Thyroid gland (tissue), 4 donors: ENCODE measurements at regions not wholly inside any gene's neighbourhood (a gene's known extent, or its start where the extent isn't known, plus 50 kb on each side); places are given as distances from the start of the nearest gene placed in this dataset.

Experiments used
- DNase-seq, 2 donors: peaks; one replicate each; pipeline ENCODE4 v3.0.0-alpha.2; 2019
- H3K27ac ChIP-seq, 3 donors: fragments of 200-600 bp; sonication (generic); 1 replicate in 2 of 3; 2 replicates in 1 of 3; pipeline ENCODE4 v1.5.1; 2016 to 2019; ENCODE audit warnings: mild to moderate bottlenecking in 1 of 3, moderate library complexity in 1 of 3
- H3K27me3 ChIP-seq: fragments of 200-600 bp; sonication (generic); one replicate; pipeline ENCODE4 v1.5.1; 2019
- H3K36me3 ChIP-seq, 2 donors: fragments of 200-600 bp; sonication (generic); one replicate each; pipeline ENCODE4 v1.5.1; 2016 to 2019
- H3K4me1 ChIP-seq, 2 donors: fragments of 200-600 bp; sonication (generic); one replicate each; pipeline ENCODE4 v1.5.1; 2017 to 2019
- H3K4me3 ChIP-seq, 3 donors: fragments of 200-600 bp; sonication (generic); replicated peaks in 1 of 3; 1 replicate in 2 of 3; 2 replicates in 1 of 3; pipeline ENCODE4 v1.5.1; 2016; ENCODE audit warnings: mild to moderate bottlenecking in 1 of 3
- H3K9me3 ChIP-seq: fragments of 200-600 bp; sonication (generic); one replicate; pipeline ENCODE4 v1.5.1; 2017
- CTCF ChIP-seq, 6 experiments: fragments of 200-600 bp in 3 of 6; fragments of 450-650 bp in 3 of 6; sonication (generic) in 3 of 6; IDR thresholded peaks; one replicate each; pipeline ENCODE4 v1.5.1; 2016 to 2019; ENCODE audit warnings: antibody characterized with exemption in 6 of 6, mild to moderate bottlenecking in 2 of 6, inconsistent platforms in 1 of 6, moderate library complexity in 1 of 6
- POLR2A ChIP-seq, 2 donors: fragments of 450-650 bp; IDR thresholded peaks; one replicate each; pipeline ENCODE4 v1.6.1; 2017; ENCODE audit warnings: antibody characterized with exemption in 2 of 2, mild to moderate bottlenecking in 2 of 2, moderate library complexity in 1 of 2
- WGBS, 2 donors: methylation state at CpG; one replicate each; pipeline ENCODE4 v1.1.5; 2017; 5-methylcytosine and 5-hydroxymethylcytosine counted together
- intact Hi-C: fragments of 100-400 bp; cut with DNase I; formaldehyde crosslinking; loops from one replicate; pipeline ENCODE4 v1.15.1; 2023

DNA sequence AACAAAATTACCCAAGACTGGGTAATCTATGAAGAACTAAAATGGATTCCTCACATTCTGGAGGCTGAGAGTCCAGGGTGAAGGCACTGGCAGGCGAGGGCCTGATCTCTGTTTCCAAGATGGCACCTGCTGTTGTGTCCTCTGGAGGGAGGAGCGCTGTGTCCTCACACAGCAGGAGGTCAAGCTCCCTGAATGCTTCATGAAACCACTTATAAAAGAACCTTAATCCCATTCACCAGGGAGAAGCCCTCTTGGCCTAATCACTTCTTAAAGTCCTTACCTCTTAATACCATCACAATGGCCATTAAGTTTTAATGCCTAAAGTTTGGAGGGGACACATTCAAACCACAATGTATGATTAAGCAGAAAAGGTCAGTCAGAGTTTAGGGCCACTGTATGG, 172.4 kb downstream of the EMP1 start:
- Histone ChIP-seq H3K36me3 (no peaks in the 10 kb centered on the region), H3K27ac (no peak overlapping the region), H3K4me3 (no peak overlapping the region), H3K4me1 (peaks cover 0 to 15% of the 10 kb centered on the region in 2 donors), H3K27me3 (no peaks in the 10 kb centered on the region), H3K9me3 (no peaks in the 10 kb centered on the region)
- intact Hi-C loops: loop anchor here (5.0 kb wide), 1 partner anchor 163 kb away; no protein-coding TSS in a partner anchor
- DNase-seq: no peak
- TF ChIP-seq CTCF (IDR thresholded peaks at IDR 0.05): no peak
- no peak for TF ChIP-seq POLR2A (IDR thresholded peaks at IDR 0.05)
- WGBS, 2 donors: 85 to 100% methylated on average over 2 of the region's 2 CpGs

DNA sequence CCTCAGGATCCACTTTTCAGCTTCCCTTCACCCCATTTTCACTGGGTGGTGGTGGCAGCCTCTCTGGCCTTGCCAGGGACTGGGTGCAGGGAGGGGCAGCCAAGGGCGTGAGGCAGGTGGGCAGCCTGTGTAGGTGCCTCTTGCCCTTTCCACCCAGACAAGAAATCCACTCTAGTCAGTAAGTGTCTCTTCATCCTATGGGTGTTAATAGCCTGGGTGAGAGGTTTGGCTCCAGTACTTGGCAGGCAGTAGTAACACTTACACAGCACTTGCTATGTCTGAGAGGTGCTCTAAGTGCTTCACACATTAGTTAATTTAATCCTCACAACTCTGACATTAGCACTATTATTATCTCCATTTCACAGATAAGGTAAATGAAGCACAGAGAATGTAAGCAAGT, 171.9 kb downstream of the EMP1 start:
- H3K27me3 ChIP-seq: no peaks in the 10 kb centered on the region
- no peak overlapping the region for H3K27ac ChIP-seq
- H3K4me1 ChIP-seq: peaks cover 0 to 15% of the 10 kb centered on the region in 2 donors
- no peak overlapping the region for H3K4me3 ChIP-seq
- TF ChIP-seq POLR2A (IDR thresholded peaks at IDR 0.05) (no peak), CTCF (IDR thresholded peaks at IDR 0.05) (no peak)
- no peaks in the 10 kb centered on the region for H3K9me3 ChIP-seq
- intact Hi-C loops: loop anchor here (5.0 kb wide), 1 partner anchor 164 kb away; no protein-coding TSS in a partner anchor
- 67 to 90% methylated on average over 1 of the region's 1 CpG for WGBS, 2 donors
- no peak for DNase-seq
- H3K36me3 ChIP-seq: no peaks in the 10 kb centered on the region

DNA sequence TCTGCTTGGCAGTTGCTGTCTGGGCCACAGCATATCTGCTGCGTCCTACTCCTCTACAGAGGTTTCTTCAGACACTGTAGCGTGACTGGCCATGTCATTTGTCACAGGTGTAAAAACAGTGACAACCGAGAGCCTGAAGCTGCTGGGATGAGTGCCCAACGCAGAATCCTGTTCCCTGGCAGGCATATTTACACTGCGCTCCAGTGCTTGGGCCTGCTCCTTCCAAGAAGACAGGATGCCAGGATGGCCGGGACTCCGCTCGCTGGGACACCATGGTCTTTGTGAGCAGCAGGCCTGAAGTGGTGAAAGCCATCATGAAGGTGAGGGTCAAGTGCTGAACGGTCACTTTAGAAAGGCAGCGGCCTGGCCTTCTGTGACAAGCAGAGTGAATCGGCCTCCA, 171.4 kb downstream of the EMP1 start:
- DNase-seq: peak; percentile 21 to 82
- Histone ChIP-seq H3K9me3 (no peaks in the 10 kb centered on the region), H3K36me3 (no peaks in the 10 kb centered on the region), H3K4me1 (peaks cover 0 to 15% of the 10 kb centered on the region in 2 donors), H3K27ac (peak overlapping the region in 1 of 3 donors; percentile 39), H3K27me3 (no peaks in the 10 kb centered on the region), H3K4me3 (no peak overlapping the region)
- intact Hi-C loops: loop anchor here (5.0 kb wide), 1 partner anchor 164 kb away; no protein-coding TSS in a partner anchor
- 60 to 76% methylated on average over 10 to 11 of the region's 11 CpGs for WGBS, 2 donors
- TF ChIP-seq CTCF (IDR thresholded peaks at IDR 0.05): no peak
- no peak for TF ChIP-seq POLR2A (IDR thresholded peaks at IDR 0.05)

DNA sequence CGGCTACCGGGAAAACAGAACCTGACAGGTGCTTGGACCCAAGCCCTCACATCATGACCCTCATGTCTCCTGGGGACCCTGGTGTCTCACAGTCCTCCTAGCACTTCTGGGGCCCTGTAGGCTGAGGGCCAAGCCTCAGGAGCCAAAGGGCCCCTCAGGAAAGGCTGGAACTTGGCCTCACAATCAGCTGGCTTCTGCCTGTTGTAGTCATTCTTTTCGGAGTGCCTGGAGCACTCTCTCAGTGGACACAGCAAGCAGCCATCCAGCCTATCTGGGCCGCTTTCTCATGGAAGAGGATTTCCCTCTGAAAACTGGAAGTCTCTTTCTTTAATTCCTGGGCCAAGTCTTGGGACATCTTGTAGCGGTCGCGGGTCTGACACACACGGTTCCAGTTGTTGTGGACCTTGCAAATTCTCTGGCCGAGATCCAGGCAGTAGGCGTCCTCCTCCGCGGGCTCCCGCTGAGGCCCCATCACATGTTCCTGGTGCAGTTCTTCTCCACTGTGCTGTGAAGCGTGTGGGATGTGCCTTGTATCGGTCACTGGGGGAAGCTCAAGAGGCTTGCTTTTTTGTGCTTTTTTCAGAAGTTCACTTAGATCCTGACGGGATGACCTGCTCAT, 169.3 kb downstream of the EMP1 start:
- H3K9me3 ChIP-seq: no peaks in the 10 kb centered on the region
- no peaks in the 10 kb centered on the region for H3K27me3 ChIP-seq
- 44 to 68% methylated on average over 16 of the region's 16 CpGs for WGBS, 2 donors
- no peak overlapping the region for H3K4me3 ChIP-seq
- H3K4me1 ChIP-seq: peaks cover 0 to 15% of the 10 kb centered on the region in 2 donors
- intact Hi-C loops: loop anchor here (5.0 kb wide), 1 partner anchor 166 kb away; no protein-coding TSS in a partner anchor
- H3K27ac ChIP-seq: peak overlapping the region in 2 of 3 donors; percentile 46 to 47
- TF ChIP-seq CTCF (IDR thresholded peaks at IDR 0.05) (no peak), POLR2A (IDR thresholded peaks at IDR 0.05) (no peak)
- no peaks in the 10 kb centered on the region for H3K36me3 ChIP-seq
- peak; percentile 90 to 94 for DNase-seq

- Histone ChIP-seq H3K4me3 (no peak overlapping the region), H3K4me1 (peaks cover 0 to 4% of the 10 kb centered on the region in 2 donors), H3K27me3 (no peaks in the 10 kb centered on the region), H3K36me3 (no peaks in the 10 kb centered on the region), H3K9me3 (no peaks in the 10 kb centered on the region), H3K27ac (no peak overlapping the region)
- no peak for TF ChIP-seq POLR2A (IDR thresholded peaks at IDR 0.05)
- TF ChIP-seq CTCF (IDR thresholded peaks at IDR 0.05): peak; percentile 53 to 83 (median 76)
- WGBS, 2 donors: 58 to 66% methylated on average over 5 of the region's 5 CpGs
- DNase-seq: peak; percentile 66 to 79
- intact Hi-C loops: no loop called here
Observed at GRCh38 chr12:13362260-13362841, 165.8 kb downstream of the EMP1 start.
